ENCODE measurements at regions not wholly inside any gene's neighbourhood (a gene's known extent, or its start where the extent isn't known, plus 50 kb on each side); places are given as distances from the start of the nearest gene placed in this dataset.

DNA sequence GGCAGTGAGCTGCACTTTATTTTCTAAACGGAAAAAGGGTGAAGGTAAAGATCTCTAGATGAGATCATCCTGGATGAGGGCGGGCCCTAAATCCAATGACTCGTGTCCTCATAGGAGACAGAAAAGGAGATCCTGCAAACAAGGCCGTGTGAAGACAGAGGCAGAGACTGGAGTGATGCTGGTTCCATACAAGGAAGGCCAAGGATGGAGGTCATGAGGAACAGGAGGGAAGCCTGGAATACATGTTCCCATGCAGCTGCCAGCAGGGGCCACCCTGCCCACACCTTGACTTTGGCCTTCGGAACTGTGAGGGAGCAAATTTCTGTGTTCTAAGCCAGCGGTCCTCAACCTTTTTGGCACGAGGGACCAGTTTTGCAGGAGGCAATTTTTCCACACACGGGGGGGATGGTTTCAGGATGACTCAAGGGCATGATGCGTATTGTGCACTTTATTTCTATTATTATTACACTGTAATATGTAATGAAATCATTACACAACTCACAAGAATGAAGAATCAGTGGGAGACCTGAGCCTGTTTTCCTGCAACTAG, 94.3 kb downstream of the PSMG1 start:
- H3K9me3 Mint-ChIP-seq = peaks cover 7 to 8% of the 10 kb centered on the region in 2 experiments
- no peak overlapping the region for H3T11ph ChIP-seq (ENCODE audit: low read length)
- no peak overlapping the region for H3K4me2 ChIP-seq (ENCODE audit: insufficient read depth, insufficient read length, low read length)
- TF ChIP-seq, protein P1, sequence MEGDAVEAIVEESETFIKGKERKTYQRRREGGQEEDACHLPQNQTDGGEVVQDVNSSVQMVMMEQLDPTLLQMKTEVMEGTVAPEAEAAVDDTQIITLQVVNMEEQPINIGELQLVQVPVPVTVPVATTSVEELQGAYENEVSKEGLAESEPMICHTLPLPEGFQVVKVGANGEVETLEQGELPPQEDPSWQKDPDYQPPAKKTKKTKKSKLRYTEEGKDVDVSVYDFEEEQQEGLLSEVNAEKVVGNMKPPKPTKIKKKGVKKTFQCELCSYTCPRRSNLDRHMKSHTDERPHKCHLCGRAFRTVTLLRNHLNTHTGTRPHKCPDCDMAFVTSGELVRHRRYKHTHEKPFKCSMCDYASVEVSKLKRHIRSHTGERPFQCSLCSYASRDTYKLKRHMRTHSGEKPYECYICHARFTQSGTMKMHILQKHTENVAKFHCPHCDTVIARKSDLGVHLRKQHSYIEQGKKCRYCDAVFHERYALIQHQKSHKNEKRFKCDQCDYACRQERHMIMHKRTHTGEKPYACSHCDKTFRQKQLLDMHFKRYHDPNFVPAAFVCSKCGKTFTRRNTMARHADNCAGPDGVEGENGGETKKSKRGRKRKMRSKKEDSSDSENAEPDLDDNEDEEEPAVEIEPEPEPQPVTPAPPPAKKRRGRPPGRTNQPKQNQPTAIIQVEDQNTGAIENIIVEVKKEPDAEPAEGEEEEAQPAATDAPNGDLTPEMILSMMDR (conservative IDR thresholded peaks at IDR 0.05) = peak; percentile 15; the same call in 1 of the 3 replicates
- H3K18ac ChIP-seq (ENCODE audit: insufficient read length, low read depth, low read length) = no peak overlapping the region
- no CpG with 5 or more reads among the region's 9 CpGs for WGBS (ENCODE audit: extremely low coverage, insufficient read length, low lambda C conversion rate)
- H4K5ac ChIP-seq (ENCODE audit: insufficient read length, low read depth, low read length) = no peak overlapping the region
- H3K27ac ChIP-seq (ENCODE audit: insufficient read length, low read depth, low read length) = no peak overlapping the region
- no peak overlapping the region for H3K56ac ChIP-seq (ENCODE audit: insufficient read length, low read depth, low read length)
- H3K4me1 ChIP-seq (ENCODE audit: insufficient read depth, low read length) = no peaks in the 10 kb centered on the region
- no peak overlapping the region for H4K91ac ChIP-seq (ENCODE audit: insufficient read length, low read depth, low read length)
- H3K9me3 ChIP-seq (ENCODE audit: control insufficient read depth, low read depth, low read length) = no peaks in the 10 kb centered on the region
- no peak overlapping the region for H2BK20ac ChIP-seq (ENCODE audit: low read depth, low read length, poor library complexity, severe bottlenecking)
- H3K4me3 Mint-ChIP-seq = no peak overlapping the region
- peaks cover 2% of the 10 kb centered on the region; the same call in 1 of the 2 replicates for H3K27me3 Mint-ChIP-seq (ENCODE audit: low read depth)
- no peak for DNase-seq
- H2AK5ac ChIP-seq (ENCODE audit: insufficient read length, low read length) = no peak overlapping the region
- H3K36me3 Mint-ChIP-seq (ENCODE audit: insufficient read depth in 1 of 3, low read depth in 3 of 3) = peaks cover 2 to 6% (median 3%) of the 10 kb centered on the region in 3 experiments; a peak in 4 of 7 replicates
- H4K20me1 ChIP-seq (ENCODE audit: control insufficient read depth, insufficient read depth, insufficient read length) = no peaks in the 10 kb centered on the region
- no peak overlapping the region; a peak in 1 of 7 replicates for H3K27ac Mint-ChIP-seq
- H2BK5ac ChIP-seq (ENCODE audit: insufficient read length, low read length) = no peak overlapping the region
- H4K8ac ChIP-seq (replicated peaks; ENCODE audit: insufficient read length, low read depth, low read length) = no peak overlapping the region
- H3K4me1 Mint-ChIP-seq = 0 out of 4 replicates have a peak, but pooled peaks cover 0 to under 1% of the 10 kb centered on the region in 2 experiments
- no peak overlapping the region for H3K9ac ChIP-seq (ENCODE audit: extremely low read depth, insufficient read length, low read length)
- no peak overlapping the region for H2AFZ ChIP-seq (ENCODE audit: low read length)
- no peak overlapping the region for H2BK12ac ChIP-seq (ENCODE audit: insufficient read length, low read depth, low read length)
- H3K23me2 ChIP-seq (ENCODE audit: insufficient read length, low read depth, low read length, poor library complexity, severe bottlenecking) = no peaks in the 10 kb centered on the region
- H3K14ac ChIP-seq (ENCODE audit: insufficient read depth, low read length) = no peak overlapping the region
- no peaks in the 10 kb centered on the region for H3K79me1 ChIP-seq (ENCODE audit: insufficient read depth, low read depth, low read length, poor library complexity, severe bottlenecking)
- no peak overlapping the region for H2BK120ac ChIP-seq (ENCODE audit: low read depth, low read length, poor library complexity, severe bottlenecking)
- H3K27me3 ChIP-seq (ENCODE audit: insufficient read depth, low read length) = no peaks in the 10 kb centered on the region
- no peak overlapping the region for H2BK15ac ChIP-seq (ENCODE audit: low read depth, low read length)
- no peaks in the 10 kb centered on the region for H3K79me2 ChIP-seq (ENCODE audit: insufficient read depth, low read length)
- H3K4ac ChIP-seq (ENCODE audit: low read depth, low read length) = no peak overlapping the region
- no peak overlapping the region for H3K23ac ChIP-seq (ENCODE audit: insufficient read length, low read depth, low read length)
